ENCODE measurements at regions not wholly inside any gene's neighbourhood (a gene's known extent, or its start where the extent isn't known, plus 50 kb on each side); places are given as distances from the start of the nearest gene placed in this dataset.

- no peaks in the 10 kb centered on the region for H3K36me3 ChIP-seq (replicated peaks in 1 of 2; ENCODE audit: control insufficient read depth in 1 of 2, insufficient read depth in 2 of 2, low read length in 2 of 2)
- DNase-seq: no peak
- H3K9me3 ChIP-seq (replicated peaks in 1 of 2; ENCODE audit: control insufficient read depth in 1 of 2, insufficient read depth in 1 of 2, low read length in 2 of 2): no peaks in the 10 kb centered on the region
- H3K79me2 ChIP-seq (ENCODE audit: insufficient read depth, low read length): no peaks in the 10 kb centered on the region
- H3K27ac ChIP-seq (ENCODE audit: low read depth in 1 of 2, low read length in 2 of 2): no peak overlapping the region
- H4K20me1 ChIP-seq (ENCODE audit: insufficient read depth, low read length): no peaks in the 10 kb centered on the region
- intact Hi-C loops (cut with micrococcal nuclease): no loop called here
- no peak overlapping the region for H2AFZ ChIP-seq (ENCODE audit: insufficient read depth, low read depth, low read length, poor library complexity, severe bottlenecking)
- H3K4me1 ChIP-seq (ENCODE audit: control insufficient read depth in 1 of 2, insufficient read depth in 2 of 2, low read length in 2 of 2): no peaks in the 10 kb centered on the region
- H3K27me3 ChIP-seq (ENCODE audit: control insufficient read depth in 2 of 2, insufficient read depth in 2 of 2, low read length in 2 of 2): no peaks in the 10 kb centered on the region
- no peak overlapping the region for H3K4me3 ChIP-seq (replicated peaks in 1 of 3; ENCODE audit: low read depth in 2 of 3, low read length in 3 of 3)
- H3K9me3 Mint-ChIP-seq: peaks cover 0 to 6% (median 2%) of the 10 kb centered on the region in 7 donors
- no peaks in the 10 kb centered on the region for H3K4me1 Mint-ChIP-seq
- no CpG with 5 or more reads among the region's 5 CpGs for WGBS (ENCODE audit: insufficient coverage)
- H3K36me3 Mint-ChIP-seq: no peaks in the 10 kb centered on the region
- no peak overlapping the region for H3K27ac Mint-ChIP-seq
- no peak overlapping the region for H3K4me2 ChIP-seq (replicated peaks; ENCODE audit: extremely low read depth, low read length, poor library complexity, severe bottlenecking)
- H3K9ac ChIP-seq (ENCODE audit: insufficient read depth, low read length, poor library complexity, severe bottlenecking): no peak overlapping the region
- no peak overlapping the region for H3K4me3 Mint-ChIP-seq
- TF ChIP-seq CTCF (IDR thresholded peaks at IDR 0.05): no peak
- peaks cover 0 to 4% (median 2%) of the 10 kb centered on the region in 3 donors for H3K27me3 Mint-ChIP-seq (ENCODE audit: low read depth in 3 of 3)
Measured at GRCh38 chr5:167694325-167695147, 596.9 kb upstream of the WWC1 start.

- intact Hi-C loops (cut with micrococcal nuclease): no loop called here
- H3K27me3 Mint-ChIP-seq (ENCODE audit: low read depth in 3 of 3): peaks cover 0 to 4% (median 2%) of the 10 kb centered on the region in 3 donors
- no peaks in the 10 kb centered on the region for H3K9me3 ChIP-seq (replicated peaks in 1 of 2; ENCODE audit: control insufficient read depth in 1 of 2, insufficient read depth in 1 of 2, low read length in 2 of 2)
Measured at GRCh38 chr5:167696558-167697314, 594.7 kb upstream of the WWC1 start.

More at GRCh38 chr5:167696558-167697314, 594.7 kb upstream of the WWC1 start:
- no peak for TF ChIP-seq CTCF (IDR thresholded peaks at IDR 0.05)
- Mint-ChIP-seq H3K4me1 (no peaks in the 10 kb centered on the region), H3K9me3 (peaks cover 0 to 6% (median 0%) of the 10 kb centered on the region in 7 donors), H3K4me3 (no peak overlapping the region), H3K27ac (no peak overlapping the region), H3K36me3 (no peaks in the 10 kb centered on the region)
- 82% methylated on average over 8 of the region's 10 CpGs for WGBS (ENCODE audit: insufficient coverage)
- Histone ChIP-seq H3K4me3 (replicated peaks in 1 of 3; ENCODE audit: low read depth in 2 of 3, low read length in 3 of 3) (no peak overlapping the region), H2AFZ (ENCODE audit: insufficient read depth, low read depth, low read length, poor library complexity, severe bottlenecking) (no peak overlapping the region), H3K36me3 (replicated peaks in 1 of 2; ENCODE audit: control insufficient read depth in 1 of 2, insufficient read depth in 2 of 2, low read length in 2 of 2) (no peaks in the 10 kb centered on the region), H3K4me1 (ENCODE audit: control insufficient read depth in 1 of 2, insufficient read depth in 2 of 2, low read length in 2 of 2) (no peaks in the 10 kb centered on the region), H3K79me2 (ENCODE audit: insufficient read depth, low read length) (no peaks in the 10 kb centered on the region), H4K20me1 (ENCODE audit: insufficient read depth, low read length) (no peaks in the 10 kb centered on the region), H3K4me2 (replicated peaks; ENCODE audit: extremely low read depth, low read length, poor library complexity, severe bottlenecking) (no peak overlapping the region), H3K9ac (ENCODE audit: insufficient read depth, low read length, poor library complexity, severe bottlenecking) (no peak overlapping the region), H3K27ac (ENCODE audit: low read depth in 1 of 2, low read length in 2 of 2) (no peak overlapping the region), H3K27me3 (ENCODE audit: control insufficient read depth in 2 of 2, insufficient read depth in 2 of 2, low read length in 2 of 2) (no peaks in the 10 kb centered on the region)
- no peak for DNase-seq

Data from CD14-positive monocyte (primary cell).